ENCODE measurements at regions not wholly inside any gene's neighbourhood (a gene's known extent, or its start where the extent isn't known, plus 50 kb on each side); places are given as distances from the start of the nearest gene placed in this dataset.

DNA sequence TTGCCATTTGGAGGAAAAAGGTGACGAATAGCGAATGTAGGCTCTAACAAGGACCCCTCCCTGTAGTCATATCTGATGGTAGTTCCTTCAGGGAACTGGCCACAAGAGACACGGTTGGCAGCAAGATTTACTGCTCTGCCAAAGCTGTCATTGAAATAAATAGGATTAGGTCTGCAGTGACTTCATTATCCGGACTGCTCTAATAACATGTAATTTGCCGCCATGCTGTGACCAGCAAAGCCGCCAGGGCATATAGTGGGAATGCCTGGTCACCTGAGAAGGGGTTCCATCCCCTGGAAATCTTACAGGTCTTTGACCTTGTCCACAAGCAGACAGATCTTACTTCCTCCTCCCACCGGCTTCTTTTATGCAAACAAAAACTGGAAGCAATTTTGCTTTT is 59.4 kb upstream of the LAPTM4A start:
- no peak for DNase-seq (ENCODE audit: low spot score)

DNA sequence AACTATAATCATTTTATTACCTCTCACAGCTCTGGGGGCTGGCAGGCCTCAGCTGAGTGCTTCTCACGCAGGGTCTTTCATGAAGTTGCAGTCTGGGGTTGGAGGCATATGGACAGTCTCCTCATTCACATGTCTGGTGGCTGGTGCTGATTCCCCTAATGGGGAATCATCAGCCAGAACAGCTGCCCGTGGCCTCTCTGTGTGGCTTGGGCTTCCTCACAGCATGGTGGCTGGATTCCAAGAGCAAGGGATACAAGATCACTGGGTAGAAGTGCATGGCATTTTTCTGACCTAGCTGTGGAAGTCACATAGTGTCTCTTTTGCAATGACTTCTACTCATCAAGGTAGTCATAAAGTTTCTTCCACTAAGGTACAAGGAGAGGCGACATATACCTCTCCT is 59.0 kb upstream of the LAPTM4A start:
- no peak for DNase-seq (ENCODE audit: low spot score)

- DNase-seq (ENCODE audit: low spot score), result no peak
These were observed 57.4 kb upstream of the LAPTM4A start for GRCh38 chr2:20108655-20109396.

DNA sequence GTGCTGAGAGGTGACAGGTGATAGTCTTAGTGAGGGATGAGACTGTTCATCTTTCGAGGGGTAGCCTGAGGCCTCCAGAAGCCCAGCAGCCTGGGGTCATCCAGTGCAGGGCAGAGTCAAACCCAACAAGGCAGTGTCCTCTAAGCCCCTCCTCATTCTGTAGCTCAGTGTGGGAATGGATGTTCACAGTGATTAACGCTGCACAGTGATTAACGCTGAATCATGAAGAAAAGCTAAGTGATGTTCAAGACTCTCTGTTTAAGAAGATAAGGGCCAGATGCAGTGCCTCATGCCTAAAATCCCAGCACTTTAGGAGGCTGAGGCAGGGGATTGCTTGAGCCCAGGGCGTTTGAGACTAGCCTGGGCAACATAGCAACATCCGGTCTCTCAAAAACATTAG is 56.3 kb upstream of the LAPTM4A start:
- DNase-seq (ENCODE audit: low spot score), result no peak

DNA sequence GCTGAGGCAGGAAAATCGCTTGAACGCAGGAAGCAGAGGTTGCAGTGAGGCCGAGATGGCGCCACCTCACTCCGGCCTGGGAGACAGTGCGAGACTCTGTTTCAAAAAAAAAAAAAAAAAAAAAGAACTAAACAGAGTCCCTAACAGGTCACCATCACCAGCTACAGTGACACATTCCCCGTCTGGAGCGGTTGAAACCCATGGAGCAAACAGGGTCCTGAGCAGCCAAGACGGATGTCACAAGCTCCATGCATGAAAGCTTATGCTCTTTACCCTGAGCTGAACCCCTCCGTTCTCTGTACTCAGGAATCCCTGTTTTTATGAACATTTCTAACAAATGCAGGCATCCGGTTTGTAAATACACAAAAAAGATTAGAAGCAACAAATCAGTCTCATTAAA is 55.9 kb upstream of the LAPTM4A start:
- DNase-seq (ENCODE audit: low spot score), result no peak

DNA sequence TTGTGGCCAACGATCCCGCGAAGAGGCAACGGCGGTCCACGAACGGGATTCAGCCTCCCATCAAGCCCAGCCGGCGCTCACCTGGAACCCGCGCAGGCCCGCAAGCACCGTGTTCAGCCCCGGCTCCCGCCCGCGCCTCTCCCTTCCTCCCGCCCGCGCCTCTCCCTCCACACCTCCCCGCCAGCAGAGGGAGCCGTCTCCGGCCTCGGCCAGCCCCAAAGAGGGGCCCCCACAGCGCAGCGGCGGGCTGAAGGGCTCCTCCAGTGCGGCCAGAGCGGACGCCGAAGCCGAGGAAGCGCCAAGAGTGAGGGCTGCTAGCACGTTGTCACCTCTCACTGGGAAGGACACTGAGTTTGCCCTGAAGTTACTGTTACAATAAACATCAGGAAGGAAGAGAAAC is 55.3 kb upstream of the LAPTM4A start:
- DNase-seq (ENCODE audit: low spot score), result peak; percentile 53

DNA sequence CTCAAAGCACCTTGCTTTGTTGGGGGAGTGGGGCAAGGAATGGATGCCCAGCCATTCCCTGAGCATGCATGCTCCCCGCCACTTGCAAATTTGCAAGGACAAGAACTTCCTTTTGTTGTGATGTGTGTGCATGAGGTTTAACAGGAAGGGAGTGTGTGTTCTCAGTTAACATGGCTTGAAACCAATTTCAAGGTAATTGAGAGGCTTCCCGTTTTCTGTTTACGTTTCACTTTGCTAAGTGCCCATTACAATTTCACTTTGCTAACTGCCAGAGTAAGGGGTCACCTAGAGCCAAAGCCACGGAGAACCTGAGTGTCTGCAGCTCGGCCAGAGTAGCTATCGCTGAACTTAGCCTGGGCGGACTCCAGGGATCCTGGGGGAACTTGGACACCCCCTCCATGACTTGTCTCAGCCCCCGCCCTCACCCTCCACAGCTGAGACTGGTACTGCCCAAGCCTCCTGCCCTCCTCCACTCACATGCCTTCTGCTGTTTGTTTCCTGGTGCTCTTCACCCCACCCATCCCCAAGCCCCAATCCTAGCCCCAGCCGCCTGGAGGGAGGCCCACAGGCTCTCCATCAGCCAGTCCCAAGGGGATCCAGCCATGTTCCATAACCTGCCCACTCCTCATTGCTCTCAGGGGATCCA is 53.6 kb upstream of the LAPTM4A start:
- DNase-seq (ENCODE audit: low spot score), result no peak

- peak; percentile 46 for DNase-seq (ENCODE audit: low spot score)
These were observed 52.1 kb upstream of the LAPTM4A start for GRCh38 chr2:20103530-20103929.

Data from kidney capillary endothelial cell (primary cell).